DOHH2 (cell line): ENCODE measurements at regions not wholly inside any gene's neighbourhood (a gene's known extent, or its start where the extent isn't known, plus 50 kb on each side); places are given as distances from the start of the nearest gene placed in this dataset.

ENCODE experiments used
- H3F3A ChIP-seq: fragments of 200-600 bp; sonication (generic), shearing (Covaris generic); 2 replicates; pipeline ENCODE4 v1.6.0; 2016; ENCODE audit warnings: antibody characterized with exemption, mild to moderate bottlenecking; ENCODE audit not compliant: control insufficient read depth, insufficient read depth
- H3K27ac ChIP-seq: fragments of 200-600 bp; sonication (generic); 2 replicates; pipeline ENCODE4 v1.5.1; 2014; ENCODE audit warnings: low read depth, mild to moderate bottlenecking, low read length, moderate library complexity
- H3K27me3 ChIP-seq: fragments of 200-600 bp; sonication (generic); 2 replicates; pipeline ENCODE4 v1.6.1; 2014; ENCODE audit warnings: mild to moderate bottlenecking, low read length, mixed read lengths; ENCODE audit not compliant: control insufficient read depth
- H3K36me3 ChIP-seq: fragments of 200-600 bp; sonication (generic); 2 replicates; pipeline ENCODE4 v1.6.1; 2014; ENCODE audit warnings: mild to moderate bottlenecking, low read length, moderate library complexity, mixed read lengths; ENCODE audit not compliant: control insufficient read depth
- H3K4me1 ChIP-seq: fragments of 200-600 bp; sonication (generic); 2 replicates; pipeline ENCODE4 v1.6.1; 2014; ENCODE audit warnings: mild to moderate bottlenecking, low read length, mixed read lengths; ENCODE audit not compliant: control insufficient read depth
- H3K4me2 ChIP-seq: fragments of 200-600 bp; sonication (generic); 2 replicates; pipeline ENCODE4 v1.6.0; 2014; ENCODE audit warnings: mild to moderate bottlenecking, low read length, moderate library complexity
- H3K4me3 ChIP-seq: fragments of 200-600 bp; sonication (generic); 2 replicates; pipeline ENCODE4 v1.5.1; 2014; ENCODE audit warnings: mild to moderate bottlenecking, low read length, mixed read lengths
- H3K79me2 ChIP-seq: fragments of 200-600 bp; sonication (generic); 2 replicates; pipeline ENCODE4 v1.6.1; 2014; ENCODE audit warnings: mild to moderate bottlenecking, low read length, mixed read lengths; ENCODE audit not compliant: control insufficient read depth
- H3K9me2 ChIP-seq: fragments of 200-600 bp; sonication (generic); replicated peaks from 2 replicates; pipeline ENCODE4 v1.6.1; 2014; ENCODE audit warnings: mild to moderate bottlenecking, low read length, mixed read lengths; ENCODE audit not compliant: control insufficient read depth
- H3K9me3 ChIP-seq: fragments of 200-600 bp; sonication (generic); 2 replicates; pipeline ENCODE4 v1.6.1; 2014; ENCODE audit warnings: antibody characterized with exemption, low read length, mixed read lengths; ENCODE audit not compliant: control insufficient read depth, insufficient read depth
- H4K20me1 ChIP-seq: fragments of 200-600 bp; sonication (generic); 2 replicates; pipeline ENCODE4 v1.6.0; 2014; ENCODE audit warnings: low read depth, mild to moderate bottlenecking, antibody characterized with exemption, low read length, moderate library complexity; ENCODE audit not compliant: control insufficient read depth, insufficient read depth
- CTCF ChIP-seq: fragments of 200-600 bp; sonication (generic); IDR thresholded peaks from one replicate; pipeline ENCODE4 v1.5.1; 2014; ENCODE audit warnings: antibody characterized with exemption, mild to moderate bottlenecking, low read depth, low read length; ENCODE audit not compliant: poor library complexity, severe bottlenecking
- EZH2phosphoT487 ChIP-seq: fragments of 200-600 bp; sonication (generic); IDR thresholded peaks from 2 replicates; pipeline ENCODE4 v1.6.1; 2017; ENCODE audit warnings: borderline replicate concordance, mild to moderate bottlenecking, antibody characterized with exemption, low read length, moderate library complexity, mixed read lengths

- H3K4me1 ChIP-seq, result no peaks in the 10 kb centered on the region
- no peak overlapping the region for H3K4me2 ChIP-seq
- H3K36me3 ChIP-seq, result no peaks in the 10 kb centered on the region
- H3K4me3 ChIP-seq, result no peak overlapping the region
- H4K20me1 ChIP-seq, result no peaks in the 10 kb centered on the region
- no peaks in the 10 kb centered on the region for H3F3A ChIP-seq
- H3K27me3 ChIP-seq, result peaks cover 3% of the 10 kb centered on the region; the same call in 1 of the 2 replicates
- no peak overlapping the region for H3K27ac ChIP-seq
- H3K9me2 ChIP-seq, result no peaks in the 10 kb centered on the region
- H3K79me2 ChIP-seq, result no peaks in the 10 kb centered on the region
- TF ChIP-seq CTCF (no peak), EZH2phosphoT487 (no peak)
- no peaks in the 10 kb centered on the region for H3K9me3 ChIP-seq
Observed at GRCh38 chr17:73802871-73803270, 158.6 kb upstream of the SDK2 start.

GRCh38 chr17:73803964-73804435, 159.8 kb upstream of the SDK2 start:
- Histone ChIP-seq H3K36me3 (no peaks in the 10 kb centered on the region), H3K9me2 (no peaks in the 10 kb centered on the region), H3K79me2 (no peaks in the 10 kb centered on the region), H3K27me3 (no peaks in the 10 kb centered on the region), H3K4me1 (no peaks in the 10 kb centered on the region), H4K20me1 (no peaks in the 10 kb centered on the region), H3K27ac (no peak overlapping the region), H3K4me2 (no peak overlapping the region), H3K4me3 (no peak overlapping the region), H3K9me3 (no peaks in the 10 kb centered on the region), H3F3A (no peaks in the 10 kb centered on the region)
- TF ChIP-seq CTCF (no peak), EZH2phosphoT487 (no peak)

GRCh38 chr17:73806768-73807167, 162.5 kb upstream of the SDK2 start:
- Histone ChIP-seq H3K4me3 (no peak overlapping the region), H3K4me2 (no peak overlapping the region), H3K9me3 (no peaks in the 10 kb centered on the region)

More at GRCh38 chr17:73806768-73807167, 162.5 kb upstream of the SDK2 start:
- no peaks in the 10 kb centered on the region for H3K36me3 ChIP-seq
- H3K9me2 ChIP-seq, result no peaks in the 10 kb centered on the region
- no peaks in the 10 kb centered on the region for H3F3A ChIP-seq
- H3K4me1 ChIP-seq, result no peaks in the 10 kb centered on the region
- H3K79me2 ChIP-seq, result no peaks in the 10 kb centered on the region
- no peak overlapping the region for H3K27ac ChIP-seq
- TF ChIP-seq CTCF, result no peak
- TF ChIP-seq EZH2phosphoT487, result no peak
- no peaks in the 10 kb centered on the region for H3K27me3 ChIP-seq
- no peaks in the 10 kb centered on the region for H4K20me1 ChIP-seq
